Gastrocnemius medialis (tissue), 4 donors: ENCODE measurements at regions not wholly inside any gene's neighbourhood (a gene's known extent, or its start where the extent isn't known, plus 50 kb on each side); places are given as distances from the start of the nearest gene placed in this dataset.

Source experiments
- POLR2A ChIP-seq, 2 donors: fragments of 450-650 bp; IDR thresholded peaks; one replicate each; pipeline ENCODE4 v1.6.1; 2017; ENCODE audit warnings: antibody characterized with exemption in 2 of 2, mild to moderate bottlenecking in 2 of 2, moderate library complexity in 2 of 2
- TF ChIP-seq, protein P1 (sequence below), 5 experiments: fragments of 450-650 bp in 3 of 5; fragments of 200-600 bp in 2 of 5; sonication (generic) in 2 of 5; IDR thresholded peaks in 4 of 5; conservative IDR thresholded peaks in 1 of 5; 1 replicate in 4 of 5; 2 replicates in 1 of 5; pipeline ENCODE4 v1.5.1; 2016 to 2019; ENCODE audit warnings: antibody characterized with exemption in 5 of 5, mild to moderate bottlenecking in 3 of 5, moderate library complexity in 3 of 5

- no peak for TF ChIP-seq POLR2A (IDR thresholded peaks at IDR 0.05)
- TF ChIP-seq, protein P1, sequence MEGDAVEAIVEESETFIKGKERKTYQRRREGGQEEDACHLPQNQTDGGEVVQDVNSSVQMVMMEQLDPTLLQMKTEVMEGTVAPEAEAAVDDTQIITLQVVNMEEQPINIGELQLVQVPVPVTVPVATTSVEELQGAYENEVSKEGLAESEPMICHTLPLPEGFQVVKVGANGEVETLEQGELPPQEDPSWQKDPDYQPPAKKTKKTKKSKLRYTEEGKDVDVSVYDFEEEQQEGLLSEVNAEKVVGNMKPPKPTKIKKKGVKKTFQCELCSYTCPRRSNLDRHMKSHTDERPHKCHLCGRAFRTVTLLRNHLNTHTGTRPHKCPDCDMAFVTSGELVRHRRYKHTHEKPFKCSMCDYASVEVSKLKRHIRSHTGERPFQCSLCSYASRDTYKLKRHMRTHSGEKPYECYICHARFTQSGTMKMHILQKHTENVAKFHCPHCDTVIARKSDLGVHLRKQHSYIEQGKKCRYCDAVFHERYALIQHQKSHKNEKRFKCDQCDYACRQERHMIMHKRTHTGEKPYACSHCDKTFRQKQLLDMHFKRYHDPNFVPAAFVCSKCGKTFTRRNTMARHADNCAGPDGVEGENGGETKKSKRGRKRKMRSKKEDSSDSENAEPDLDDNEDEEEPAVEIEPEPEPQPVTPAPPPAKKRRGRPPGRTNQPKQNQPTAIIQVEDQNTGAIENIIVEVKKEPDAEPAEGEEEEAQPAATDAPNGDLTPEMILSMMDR (IDR thresholded peaks at IDR 0.05 in 4 of 5, conservative IDR thresholded peaks at IDR 0.05 in 1 of 5) = no peak
Observed at GRCh38 chr2:113828049-113828742, 61.7 kb upstream of the ACTR3 start.
